Gastrocnemius medialis (tissue), 4 donors: ENCODE measurements at regions not wholly inside any gene's neighbourhood (a gene's known extent, or its start where the extent isn't known, plus 50 kb on each side); places are given as distances from the start of the nearest gene placed in this dataset.

Experiments used
- ATAC-seq, 2 donors: fragments of 150-250 bp; one replicate each; pipeline ENCODE4 v1.9.1; 2016
- DNase-seq, 2 donors: peaks; one replicate each; pipeline ENCODE4 v3.0.0-alpha.2; 2019
- H3K27ac ChIP-seq, 4 donors: fragments of 200-600 bp; sonication (generic); 1 replicate in 1 of 4; 2 replicates in 3 of 4; pipeline ENCODE4 v1.5.1; 2016 to 2018; ENCODE audit warnings: mild to moderate bottlenecking in 2 of 4, moderate library complexity in 1 of 4
- H3K27me3 ChIP-seq, 3 donors: fragments of 200-600 bp; sonication (generic) in 2 of 3; 1 replicate in 1 of 3; 2 replicates in 2 of 3; pipeline versions ENCODE4 v1.5.1 to v1.6.0; 2016 to 2019; ENCODE audit warnings: mild to moderate bottlenecking in 1 of 3, moderate library complexity in 1 of 3
- H3K36me3 ChIP-seq, 2 donors: fragments of 200-600 bp; sonication (generic) in 1 of 2; one replicate each; pipeline ENCODE4 v1.5.1; 2017 to 2018
- H3K4me1 ChIP-seq, 2 donors: fragments of 200-600 bp; sonication (generic) in 1 of 2; one replicate each; pipeline ENCODE4 v1.5.1; 2016 to 2017; ENCODE audit warnings: mild to moderate bottlenecking in 2 of 2
- H3K4me3 ChIP-seq, 4 donors: fragments of 200-600 bp; sonication (generic) in 3 of 4; 1 replicate in 1 of 4; 2 replicates in 3 of 4; pipeline ENCODE4 v1.5.1; 2016 to 2019; ENCODE audit warnings: mild to moderate bottlenecking in 2 of 4
- H3K9me3 ChIP-seq, 3 donors: fragments of 200-600 bp; sonication (generic) in 2 of 3; 1 replicate in 1 of 3; 2 replicates in 2 of 3; pipeline ENCODE4 v1.5.1; 2016 to 2019
- POLR2A ChIP-seq, 2 donors: fragments of 450-650 bp; IDR thresholded peaks; one replicate each; pipeline ENCODE4 v1.6.1; 2017; ENCODE audit warnings: antibody characterized with exemption in 2 of 2, mild to moderate bottlenecking in 2 of 2, moderate library complexity in 2 of 2
- in situ Hi-C, 4 donors: fragments of 200-750 bp; cut with MboI; loops; one replicate each; pipeline versions ENCODE4 v1.15.0 to v1.8.0; 2017; ENCODE audit warnings: low sequenced_read_pairs in 4 of 4
- intact Hi-C: fragments of 100-400 bp; cut with DNase I; formaldehyde crosslinking; loops from one replicate; pipeline ENCODE4 v1.15.1; 2023; ENCODE audit warnings: low total_unique reads
- TF ChIP-seq, protein P1 (sequence below), 5 experiments: fragments of 450-650 bp in 3 of 5; fragments of 200-600 bp in 2 of 5; sonication (generic) in 2 of 5; IDR thresholded peaks in 4 of 5; conservative IDR thresholded peaks in 1 of 5; 1 replicate in 4 of 5; 2 replicates in 1 of 5; pipeline ENCODE4 v1.5.1; 2016 to 2019; ENCODE audit warnings: antibody characterized with exemption in 5 of 5, mild to moderate bottlenecking in 3 of 5, moderate library complexity in 3 of 5

DNA sequence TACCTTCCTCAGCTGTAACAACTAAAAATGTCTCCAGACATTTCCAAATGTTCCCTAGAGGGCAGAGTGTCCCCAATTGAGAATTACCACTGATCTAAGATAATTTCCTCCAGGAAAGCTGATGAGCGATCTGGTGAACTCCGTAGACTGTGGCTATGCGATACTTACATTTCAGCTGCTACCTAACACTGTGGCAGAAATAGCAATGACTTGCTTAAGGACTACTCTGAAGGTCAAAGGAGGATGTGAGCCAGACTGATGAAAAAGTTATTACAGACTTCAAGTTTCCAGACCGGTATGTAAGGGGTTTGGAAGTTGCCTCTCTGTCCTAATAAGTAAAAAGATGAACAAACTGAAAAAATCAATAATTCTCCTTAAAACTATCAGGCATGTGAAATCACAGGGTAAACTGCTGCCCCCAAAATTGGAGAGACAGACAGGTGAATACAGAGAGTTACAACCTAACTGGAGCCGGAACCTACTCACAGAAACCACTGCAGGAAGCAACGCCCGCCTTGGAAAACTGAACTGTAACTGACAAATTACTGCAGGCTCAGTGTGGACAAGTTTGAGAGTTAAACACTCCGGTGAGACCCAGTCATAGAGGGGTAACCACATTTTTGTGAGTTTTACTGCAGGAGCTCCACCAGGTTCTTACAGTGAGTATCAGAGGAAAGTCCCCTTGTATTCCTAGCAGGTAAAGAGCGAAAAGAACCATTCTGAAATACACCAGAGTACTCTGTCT, 60.0 kb upstream of the PARP11 start:
- in situ Hi-C loops = no loop called here

GRCh38 chr12:3931776-3932175, 58.6 kb upstream of the PARP11 start:
- peaks cover 8 to 16% (median 14%) of the 10 kb centered on the region in 3 donors for H3K27me3 ChIP-seq
- in situ Hi-C loops (no loop called here), intact Hi-C loops (no loop called here)
- H3K36me3 ChIP-seq = no peaks in the 10 kb centered on the region
- H3K4me1 ChIP-seq = no peaks in the 10 kb centered on the region
- no peak overlapping the region for H3K27ac ChIP-seq
- H3K9me3 ChIP-seq = no peaks in the 10 kb centered on the region
- TF ChIP-seq, protein P1, sequence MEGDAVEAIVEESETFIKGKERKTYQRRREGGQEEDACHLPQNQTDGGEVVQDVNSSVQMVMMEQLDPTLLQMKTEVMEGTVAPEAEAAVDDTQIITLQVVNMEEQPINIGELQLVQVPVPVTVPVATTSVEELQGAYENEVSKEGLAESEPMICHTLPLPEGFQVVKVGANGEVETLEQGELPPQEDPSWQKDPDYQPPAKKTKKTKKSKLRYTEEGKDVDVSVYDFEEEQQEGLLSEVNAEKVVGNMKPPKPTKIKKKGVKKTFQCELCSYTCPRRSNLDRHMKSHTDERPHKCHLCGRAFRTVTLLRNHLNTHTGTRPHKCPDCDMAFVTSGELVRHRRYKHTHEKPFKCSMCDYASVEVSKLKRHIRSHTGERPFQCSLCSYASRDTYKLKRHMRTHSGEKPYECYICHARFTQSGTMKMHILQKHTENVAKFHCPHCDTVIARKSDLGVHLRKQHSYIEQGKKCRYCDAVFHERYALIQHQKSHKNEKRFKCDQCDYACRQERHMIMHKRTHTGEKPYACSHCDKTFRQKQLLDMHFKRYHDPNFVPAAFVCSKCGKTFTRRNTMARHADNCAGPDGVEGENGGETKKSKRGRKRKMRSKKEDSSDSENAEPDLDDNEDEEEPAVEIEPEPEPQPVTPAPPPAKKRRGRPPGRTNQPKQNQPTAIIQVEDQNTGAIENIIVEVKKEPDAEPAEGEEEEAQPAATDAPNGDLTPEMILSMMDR (IDR thresholded peaks at IDR 0.05 in 4 of 5, conservative IDR thresholded peaks at IDR 0.05 in 1 of 5) = no peak
- no peak for TF ChIP-seq POLR2A (IDR thresholded peaks at IDR 0.05)
- ATAC-seq (no peak), DNase-seq (no peak)
- H3K4me3 ChIP-seq = no peak overlapping the region

More for the DNA sequence above, 60.0 kb upstream of the PARP11 start:
- no peak overlapping the region for H3K27ac ChIP-seq
- H3K9me3 ChIP-seq = no peaks in the 10 kb centered on the region
- no peaks in the 10 kb centered on the region for H3K4me1 ChIP-seq
- peaks cover 8 to 16% (median 13%) of the 10 kb centered on the region in 3 donors for H3K27me3 ChIP-seq
- DNase-seq (no peak), ATAC-seq (no peak)
- intact Hi-C loops = no loop called here
- TF ChIP-seq POLR2A (IDR thresholded peaks at IDR 0.05) = no peak
- TF ChIP-seq, protein P1 (IDR thresholded peaks at IDR 0.05 in 4 of 5, conservative IDR thresholded peaks at IDR 0.05 in 1 of 5) = no peak
- H3K4me3 ChIP-seq = no peak overlapping the region
- H3K36me3 ChIP-seq = no peaks in the 10 kb centered on the region

- H3K36me3 ChIP-seq = no peaks in the 10 kb centered on the region
- H3K27me3 ChIP-seq = peaks cover 8 to 16% (median 14%) of the 10 kb centered on the region in 3 donors
- no peak for DNase-seq
- no peaks in the 10 kb centered on the region for H3K4me1 ChIP-seq
- TF ChIP-seq, protein P1 (IDR thresholded peaks at IDR 0.05 in 4 of 5, conservative IDR thresholded peaks at IDR 0.05 in 1 of 5) = no peak
- TF ChIP-seq POLR2A (IDR thresholded peaks at IDR 0.05) = no peak
- intact Hi-C loops (no loop called here), in situ Hi-C loops (no loop called here)
- no peaks in the 10 kb centered on the region for H3K9me3 ChIP-seq
- ATAC-seq = no peak
- no peak overlapping the region for H3K27ac ChIP-seq
- no peak overlapping the region for H3K4me3 ChIP-seq
These were observed 58.0 kb upstream of the PARP11 start for GRCh38 chr12:3931206-3931605.

- in situ Hi-C loops = no loop called here
These were observed 56.8 kb upstream of the PARP11 start for GRCh38 chr12:3929875-3930615.

More at GRCh38 chr12:3929875-3930615, 56.8 kb upstream of the PARP11 start:
- H3K36me3 ChIP-seq = no peaks in the 10 kb centered on the region
- no peaks in the 10 kb centered on the region for H3K9me3 ChIP-seq
- TF ChIP-seq, protein P1 (IDR thresholded peaks at IDR 0.05 in 4 of 5, conservative IDR thresholded peaks at IDR 0.05 in 1 of 5) = no peak
- TF ChIP-seq POLR2A (IDR thresholded peaks at IDR 0.05) = no peak
- no peak overlapping the region for H3K27ac ChIP-seq
- no peaks in the 10 kb centered on the region for H3K4me1 ChIP-seq
- intact Hi-C loops = no loop called here
- peaks cover 8 to 22% (median 16%) of the 10 kb centered on the region in 3 donors for H3K27me3 ChIP-seq
- no peak overlapping the region for H3K4me3 ChIP-seq
- ATAC-seq (no peak), DNase-seq (no peak)
